PC-9 (cell line): ENCODE measurements at regions not wholly inside any gene's neighbourhood (a gene's known extent, or its start where the extent isn't known, plus 50 kb on each side); places are given as distances from the start of the nearest gene placed in this dataset.

Experiments
- BruUV-seq: library from RNA; stranded (reverse); fragments of 400-500 nt; replicated peaks from 2 replicates; lab custom pipeline; 2021; lab: Mats Ljungman, UMichigan
- CTCF ChIA-PET: fragments of 300-600 bp; sonication (Branson Sonifier 250); formaldehyde crosslinking; loops from one replicate; lab custom pipeline; 2022; ENCODE audit warnings: antibody characterized with exemption; lab: Charles Lee
- POLR2A ChIA-PET: fragments of 300-600 bp; sonication (Branson Sonifier 250); formaldehyde crosslinking; loops from one replicate; lab custom pipeline; 2022; ENCODE audit warnings: antibody characterized with exemption; ENCODE audit not compliant: unreplicated experiment; lab: Charles Lee
- DNase-seq, 2 experiments: peaks; one replicate each; pipeline versions ENCODE4 v3.0.0 to v3.0.0-alpha.2; 2015 to 2022; ENCODE audit warnings: mixed read lengths in 1 of 2
- H2AFZ ChIP-seq: fragments of 200-600 bp; sonication (generic); 2 replicates; pipeline ENCODE4 v1.8.1; 2017; ENCODE audit warnings: antibody characterized with exemption
- H3F3A ChIP-seq: fragments of 200-600 bp; sonication (generic); 2 replicates; pipeline ENCODE4 v1.8.1; 2017; ENCODE audit warnings: antibody characterized with exemption, mild to moderate bottlenecking, low read depth; ENCODE audit not compliant: insufficient read depth
- H3K27ac ChIP-seq: fragments of 200-600 bp; sonication (generic); 2 replicates; pipeline ENCODE4 v1.6.1; 2016; ENCODE audit warnings: mixed run types
- H3K27me3 ChIP-seq: fragments of 200-600 bp; sonication (generic); 2 replicates; pipeline ENCODE4 v1.6.1; 2016; ENCODE audit warnings: low read depth, mixed run types; ENCODE audit not compliant: insufficient read depth
- H3K36me3 ChIP-seq: fragments of 200-600 bp; sonication (generic); 2 replicates; pipeline ENCODE4 v1.6.1; 2016; ENCODE audit warnings: low read depth, mixed run types
- H3K4me1 ChIP-seq: fragments of 200-600 bp; sonication (generic); replicated peaks from 2 replicates; pipeline ENCODE4 v1.6.1; 2016; ENCODE audit warnings: mixed run types; ENCODE audit not compliant: insufficient read depth
- H3K4me2 ChIP-seq: fragments of 200-600 bp; sonication (generic); 2 replicates; pipeline ENCODE4 v1.6.1; 2017; ENCODE audit warnings: mixed run types
- H3K4me3 ChIP-seq: fragments of 200-600 bp; sonication (generic); 2 replicates; pipeline ENCODE4 v1.6.1; 2016; ENCODE audit warnings: mixed run types
- H3K79me2 ChIP-seq: fragments of 200-600 bp; sonication (generic); 2 replicates; pipeline ENCODE4 v1.6.1; 2017; ENCODE audit warnings: low read depth, mixed run types
- H3K9me2 ChIP-seq: fragments of 200-600 bp; sonication (generic); 2 replicates; pipeline ENCODE4 v1.8.1; 2017; ENCODE audit warnings: mild to moderate bottlenecking; ENCODE audit not compliant: insufficient read depth
- H3K9me3 ChIP-seq: fragments of 200-600 bp; sonication (generic); 2 replicates; pipeline ENCODE4 v1.8.1; 2016; ENCODE audit warnings: low read depth; ENCODE audit not compliant: insufficient read depth
- H4K20me1 ChIP-seq: fragments of 200-600 bp; sonication (generic); 2 replicates; pipeline ENCODE4 v1.8.1; 2017; ENCODE audit not compliant: insufficient read depth
- CTCF ChIP-seq: fragments of 200-600 bp; sonication (generic); conservative IDR thresholded peaks from 2 replicates; pipeline ENCODE4 v1.6.1; 2017; ENCODE audit warnings: mixed run types, antibody characterized with exemption, mild to moderate bottlenecking, moderate library complexity
- EZH2 ChIP-seq: fragments of 200-600 bp; sonication (generic); IDR thresholded peaks from 2 replicates; pipeline ENCODE4 v1.8.0; 2017; ENCODE audit warnings: antibody characterized with exemption, low read depth
- intact Hi-C: fragments of 100-400 bp; cut with micrococcal nuclease; formaldehyde crosslinking; loops from one replicate; pipeline ENCODE4 v1.10.0; 2022; ENCODE audit not compliant: unreplicated experiment

- H3K4me1 ChIP-seq = no peaks in the 10 kb centered on the region
- H3K9me3 ChIP-seq = no peaks in the 10 kb centered on the region
- H3K27me3 ChIP-seq = peaks cover 25% of the 10 kb centered on the region
- no peaks in the 10 kb centered on the region for H3K79me2 ChIP-seq
- H2AFZ ChIP-seq = no peak overlapping the region
- POLR2A ChIA-PET = no interaction called here
- no peak for DNase-seq
- no peaks in the 10 kb centered on the region for H4K20me1 ChIP-seq
- no TSS peak for BruUV-seq
- no peaks in the 10 kb centered on the region for H3K36me3 ChIP-seq
- intact Hi-C loops = no loop called here
- TF ChIP-seq CTCF = no peak
- TF ChIP-seq EZH2 = no peak
- CTCF ChIA-PET = no interaction called here
- H3F3A ChIP-seq = no peaks in the 10 kb centered on the region
- no peak overlapping the region for H3K27ac ChIP-seq
- no peak overlapping the region for H3K4me3 ChIP-seq
- H3K9me2 ChIP-seq = no peaks in the 10 kb centered on the region
- no peak overlapping the region for H3K4me2 ChIP-seq
These were observed 80.4 kb upstream of the WSCD2 start for GRCh38 chr12:108048686-108049085.

GRCh38 chr12:108050696-108051095 is 78.4 kb upstream of the WSCD2 start:
- H4K20me1 ChIP-seq = no peaks in the 10 kb centered on the region
- no peaks in the 10 kb centered on the region for H3K9me2 ChIP-seq
- no peaks in the 10 kb centered on the region for H3K9me3 ChIP-seq
- H3K79me2 ChIP-seq = no peaks in the 10 kb centered on the region
- H3K4me1 ChIP-seq = no peaks in the 10 kb centered on the region
- TF ChIP-seq EZH2 = no peak
- TF ChIP-seq CTCF = no peak
- H3K4me2 ChIP-seq = no peak overlapping the region
- H3F3A ChIP-seq = no peaks in the 10 kb centered on the region
- H3K27ac ChIP-seq = no peak overlapping the region
- intact Hi-C loops = no loop called here
- ChIA-PET CTCF (no interaction called here), POLR2A (no interaction called here)
- no TSS peak for BruUV-seq
- no peaks in the 10 kb centered on the region for H3K36me3 ChIP-seq
- no peak overlapping the region for H2AFZ ChIP-seq
- no peak overlapping the region for H3K4me3 ChIP-seq
- peaks cover 16% of the 10 kb centered on the region for H3K27me3 ChIP-seq
- no peak for DNase-seq

- no peaks in the 10 kb centered on the region for H3K4me1 ChIP-seq
- H3K4me2 ChIP-seq = no peak overlapping the region
- no peak overlapping the region for H3K27ac ChIP-seq
- H4K20me1 ChIP-seq = no peaks in the 10 kb centered on the region
- no peaks in the 10 kb centered on the region for H3K9me2 ChIP-seq
- no peaks in the 10 kb centered on the region for H3F3A ChIP-seq
- H3K9me3 ChIP-seq = no peaks in the 10 kb centered on the region
- H3K27me3 ChIP-seq = peaks cover 23% of the 10 kb centered on the region
- intact Hi-C loops = no loop called here
- POLR2A ChIA-PET = no interaction called here
- H3K36me3 ChIP-seq = no peaks in the 10 kb centered on the region
- BruUV-seq = no TSS peak
- no peak for DNase-seq
- H2AFZ ChIP-seq = no peak overlapping the region
- CTCF ChIA-PET = no interaction called here
- H3K79me2 ChIP-seq = no peaks in the 10 kb centered on the region
- TF ChIP-seq EZH2 = no peak
- TF ChIP-seq CTCF = no peak
- H3K4me3 ChIP-seq = no peak overlapping the region
These were observed 76.8 kb upstream of the WSCD2 start for GRCh38 chr12:108052260-108052659.
